Calu3 (cell line): ENCODE measurements at regions not wholly inside any gene's neighbourhood (a gene's known extent, or its start where the extent isn't known, plus 50 kb on each side); places are given as distances from the start of the nearest gene placed in this dataset.
A peak's percentile ranks its signal among the peaks of the same experiment; 100 is the strongest.

Experiments
- BruUV-seq: library from RNA; stranded (reverse); fragments of 400-500 nt; replicated peaks from 2 replicates; lab custom pipeline; 2021; lab: Mats Ljungman, UMichigan
- CTCF ChIA-PET: fragments of 300-600 bp; sonication (Branson Sonifier 250); formaldehyde crosslinking; loops from one replicate; lab custom pipeline; 2022; ENCODE audit warnings: antibody characterized with exemption; lab: Charles Lee
- DNase-seq: peaks from one replicate; pipeline ENCODE4 v3.0.0; 2022
- H3K27ac Mint-ChIP-seq: one replicate; pipeline ENCODE4 v1.8.0; 2022; ENCODE audit warnings: mixed read lengths; ENCODE audit not compliant: unreplicated experiment
- H3K27me3 Mint-ChIP-seq: one replicate; pipeline ENCODE4 v1.8.0; 2022; ENCODE audit warnings: mixed read lengths; ENCODE audit not compliant: unreplicated experiment
- H3K36me3 Mint-ChIP-seq: one replicate; pipeline ENCODE4 v1.8.0; 2022; ENCODE audit warnings: mild to moderate bottlenecking, moderate library complexity, mixed read lengths; ENCODE audit not compliant: insufficient read depth, unreplicated experiment
- H3K4me1 Mint-ChIP-seq: one replicate; pipeline ENCODE4 v1.8.0; 2022; ENCODE audit warnings: mild to moderate bottlenecking, low read depth, mixed read lengths; ENCODE audit not compliant: unreplicated experiment
- H3K4me3 Mint-ChIP-seq: one replicate; pipeline ENCODE4 v1.8.0; 2022; ENCODE audit warnings: mild to moderate bottlenecking, low read depth, moderate library complexity, mixed read lengths; ENCODE audit not compliant: unreplicated experiment
- H3K9me3 Mint-ChIP-seq: one replicate; pipeline ENCODE4 v1.8.0; 2022; ENCODE audit warnings: low read depth, mixed read lengths; ENCODE audit not compliant: unreplicated experiment
- CTCF ChIP-seq: fragments of 200-600 bp; IDR thresholded peaks from one replicate; pipeline ENCODE4 v1.8.0; 2022; ENCODE audit warnings: antibody characterized with exemption; ENCODE audit not compliant: unreplicated experiment
- intact Hi-C: fragments of 100-400 bp; cut with micrococcal nuclease; formaldehyde crosslinking; loops from one replicate; pipeline ENCODE4 v1.10.0; 2022; ENCODE audit not compliant: unreplicated experiment

- Mint-ChIP-seq H3K27ac (no peak overlapping the region), H3K4me3 (no peak overlapping the region), H3K27me3 (peaks cover 12% of the 10 kb centered on the region), H3K4me1 (peaks cover 8% of the 10 kb centered on the region), H3K9me3 (no peaks in the 10 kb centered on the region), H3K36me3 (no peaks in the 10 kb centered on the region)
- no TSS peak for BruUV-seq
- DNase-seq = no peak
- intact Hi-C loops = loop anchor here (10.0 kb wide), 1 partner anchor 435 kb away; no protein-coding TSS in a partner anchor
- no peak for TF ChIP-seq CTCF
- CTCF ChIA-PET = interaction anchor here (0.6 kb wide), 1 partner anchor 74 kb away, joined by 3 read pairs; no protein-coding TSS in a partner anchor
These were observed 72.6 kb upstream of the TARDBP start for GRCh38 chr1:10939654-10940450.

GRCh38 chr1:10940451-10940804, 72.0 kb upstream of the TARDBP start:
- intact Hi-C loops = loop anchor here (10.0 kb wide), 1 partner anchor 436 kb away; no protein-coding TSS in a partner anchor
- no peak for DNase-seq
- H3K36me3 Mint-ChIP-seq = no peaks in the 10 kb centered on the region
- no TSS peak for BruUV-seq
- H3K9me3 Mint-ChIP-seq = no peaks in the 10 kb centered on the region
- H3K4me1 Mint-ChIP-seq = peaks cover 8% of the 10 kb centered on the region
- H3K27me3 Mint-ChIP-seq = peaks cover 18% of the 10 kb centered on the region
- H3K27ac Mint-ChIP-seq = no peak overlapping the region
- no peak overlapping the region for H3K4me3 Mint-ChIP-seq
- no peak for TF ChIP-seq CTCF
- CTCF ChIA-PET = no interaction called here

- no peaks in the 10 kb centered on the region for H3K9me3 Mint-ChIP-seq
- BruUV-seq = no TSS peak
- no peaks in the 10 kb centered on the region for H3K36me3 Mint-ChIP-seq
- intact Hi-C loops = loop anchor here (10.0 kb wide), 1 partner anchor 436 kb away; no protein-coding TSS in a partner anchor
- DNase-seq = no peak
- TF ChIP-seq CTCF = no peak
- peaks cover 22% of the 10 kb centered on the region for H3K27me3 Mint-ChIP-seq
- CTCF ChIA-PET = no interaction called here
- peaks cover 8% of the 10 kb centered on the region for H3K4me1 Mint-ChIP-seq
- no peak overlapping the region for H3K27ac Mint-ChIP-seq
- no peak overlapping the region for H3K4me3 Mint-ChIP-seq
These were observed 71.6 kb upstream of the TARDBP start for GRCh38 chr1:10940838-10941237.

- CTCF ChIA-PET = interaction anchor here (0.7 to 1.0 kb wide), 2 partner anchors 337 to 435 kb away, joined by 3 to 5 read pairs; no protein-coding TSS in a partner anchor
- peak; percentile 62 for DNase-seq
- TF ChIP-seq CTCF = peak; percentile 92
- intact Hi-C loops = loop anchor here (10.0 kb wide), 1 partner anchor 437 kb away; no protein-coding TSS in a partner anchor
- no peak overlapping the region for H3K27ac Mint-ChIP-seq
- peaks cover 24% of the 10 kb centered on the region for H3K27me3 Mint-ChIP-seq
- H3K9me3 Mint-ChIP-seq = no peaks in the 10 kb centered on the region
- H3K4me1 Mint-ChIP-seq = peaks cover 8% of the 10 kb centered on the region
- H3K4me3 Mint-ChIP-seq = no peak overlapping the region
- no TSS peak for BruUV-seq
- no peaks in the 10 kb centered on the region for H3K36me3 Mint-ChIP-seq
These were observed 70.4 kb upstream of the TARDBP start for GRCh38 chr1:10941891-10942541.
